ENCODE measurements at regions not wholly inside any gene's neighbourhood (a gene's known extent, or its start where the extent isn't known, plus 50 kb on each side); places are given as distances from the start of the nearest gene placed in this dataset.

DNA sequence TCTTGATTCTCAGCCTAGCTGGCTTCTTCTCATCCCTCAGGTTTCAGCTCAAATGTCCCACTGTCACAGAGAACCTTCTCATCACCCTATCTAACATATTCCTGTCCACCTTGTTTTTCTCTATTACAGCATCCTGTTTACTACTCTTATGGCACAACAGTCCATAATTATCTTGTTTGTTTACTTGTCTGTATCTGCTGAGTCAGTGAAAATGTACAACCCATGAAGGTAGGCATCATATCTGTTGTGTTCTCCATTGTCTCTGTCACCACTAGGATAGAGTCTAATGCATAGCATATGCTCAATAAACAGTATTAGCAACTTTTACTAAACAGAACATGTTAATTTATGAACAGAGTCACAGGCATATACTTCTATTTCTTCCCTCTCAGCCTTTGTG, 261.7 kb downstream of the ETAA1 start:
- TF ChIP-seq, protein P1, sequence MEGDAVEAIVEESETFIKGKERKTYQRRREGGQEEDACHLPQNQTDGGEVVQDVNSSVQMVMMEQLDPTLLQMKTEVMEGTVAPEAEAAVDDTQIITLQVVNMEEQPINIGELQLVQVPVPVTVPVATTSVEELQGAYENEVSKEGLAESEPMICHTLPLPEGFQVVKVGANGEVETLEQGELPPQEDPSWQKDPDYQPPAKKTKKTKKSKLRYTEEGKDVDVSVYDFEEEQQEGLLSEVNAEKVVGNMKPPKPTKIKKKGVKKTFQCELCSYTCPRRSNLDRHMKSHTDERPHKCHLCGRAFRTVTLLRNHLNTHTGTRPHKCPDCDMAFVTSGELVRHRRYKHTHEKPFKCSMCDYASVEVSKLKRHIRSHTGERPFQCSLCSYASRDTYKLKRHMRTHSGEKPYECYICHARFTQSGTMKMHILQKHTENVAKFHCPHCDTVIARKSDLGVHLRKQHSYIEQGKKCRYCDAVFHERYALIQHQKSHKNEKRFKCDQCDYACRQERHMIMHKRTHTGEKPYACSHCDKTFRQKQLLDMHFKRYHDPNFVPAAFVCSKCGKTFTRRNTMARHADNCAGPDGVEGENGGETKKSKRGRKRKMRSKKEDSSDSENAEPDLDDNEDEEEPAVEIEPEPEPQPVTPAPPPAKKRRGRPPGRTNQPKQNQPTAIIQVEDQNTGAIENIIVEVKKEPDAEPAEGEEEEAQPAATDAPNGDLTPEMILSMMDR (IDR thresholded peaks at IDR 0.05; ENCODE audit: extremely low read depth, missing control alignments), result no peak
- DNase-seq (ENCODE audit: low spot score), result no peak

DNA sequence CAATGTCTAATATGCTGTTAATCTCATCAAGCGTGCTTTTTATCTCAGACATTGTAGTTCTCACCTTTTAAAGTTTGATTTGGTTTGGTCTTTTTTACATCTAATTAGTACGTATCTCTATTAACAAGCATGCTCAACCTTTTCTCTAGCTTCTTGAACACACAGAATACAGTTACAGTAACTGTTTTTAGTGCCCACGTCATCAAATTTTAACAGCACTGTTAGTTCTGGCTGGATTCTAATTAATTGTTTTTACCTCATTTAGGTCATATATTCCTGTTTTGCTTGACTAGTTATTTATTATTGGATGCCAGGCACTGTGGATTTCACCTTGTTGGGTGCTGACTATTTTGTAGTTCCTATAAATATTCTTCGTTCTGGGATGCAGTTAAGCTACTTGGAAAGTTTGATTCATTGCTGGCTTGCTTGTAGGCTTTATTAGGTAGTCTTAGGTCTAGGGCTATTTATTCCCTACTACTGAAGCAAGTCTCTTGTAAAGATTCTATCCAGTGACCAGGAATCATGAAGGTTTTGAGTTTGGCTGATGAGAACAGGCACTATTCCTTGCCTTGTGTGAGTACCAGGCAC, 263.0 kb downstream of the ETAA1 start:
- DNase-seq (ENCODE audit: low spot score), result no peak
- TF ChIP-seq, protein P1 (IDR thresholded peaks at IDR 0.05; ENCODE audit: extremely low read depth, missing control alignments), result no peak

DNA sequence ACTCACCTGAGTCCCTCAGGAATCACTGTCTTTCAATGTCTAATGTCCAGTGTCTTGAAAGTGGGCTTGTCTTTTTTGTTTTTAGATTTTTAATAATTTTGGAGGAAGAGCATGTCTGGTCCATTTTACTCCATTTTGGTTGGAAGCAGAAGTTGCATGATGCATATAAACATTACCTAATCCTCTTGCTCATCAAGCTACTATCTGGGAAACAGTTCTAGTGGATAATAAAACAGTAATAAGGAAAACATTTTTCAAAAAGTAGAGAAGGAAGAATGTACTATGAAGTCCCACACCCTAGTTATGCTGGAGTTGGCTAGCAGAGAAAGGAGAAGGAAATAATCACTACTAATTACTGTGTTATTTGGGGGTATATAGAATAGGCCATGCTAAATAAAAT, 263.7 kb downstream of the ETAA1 start:
- TF ChIP-seq, protein P1 (IDR thresholded peaks at IDR 0.05; ENCODE audit: extremely low read depth, missing control alignments), result no peak
- DNase-seq (ENCODE audit: low spot score), result no peak

DNA sequence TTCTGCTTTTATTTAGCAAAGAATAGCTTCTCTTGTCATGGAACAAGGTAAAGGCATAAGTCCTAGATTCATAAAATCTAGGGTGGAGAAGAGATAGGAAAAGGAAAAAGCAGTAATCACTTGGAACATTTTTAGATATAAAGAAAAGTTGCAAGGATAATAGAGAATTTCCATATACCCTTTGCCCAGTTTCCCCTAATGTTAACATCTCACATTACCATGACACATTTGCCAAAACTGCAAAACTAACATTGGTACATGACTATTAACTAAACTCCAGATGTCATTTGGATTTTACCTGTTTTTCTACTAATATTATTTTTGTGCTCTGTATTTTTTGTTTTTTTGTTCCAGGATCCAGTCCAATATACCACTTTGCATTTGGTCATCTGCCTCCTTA, 265.1 kb downstream of the ETAA1 start:
- TF ChIP-seq, protein P1 (IDR thresholded peaks at IDR 0.05; ENCODE audit: extremely low read depth, missing control alignments), result no peak
- no peak for DNase-seq (ENCODE audit: low spot score)

DNA sequence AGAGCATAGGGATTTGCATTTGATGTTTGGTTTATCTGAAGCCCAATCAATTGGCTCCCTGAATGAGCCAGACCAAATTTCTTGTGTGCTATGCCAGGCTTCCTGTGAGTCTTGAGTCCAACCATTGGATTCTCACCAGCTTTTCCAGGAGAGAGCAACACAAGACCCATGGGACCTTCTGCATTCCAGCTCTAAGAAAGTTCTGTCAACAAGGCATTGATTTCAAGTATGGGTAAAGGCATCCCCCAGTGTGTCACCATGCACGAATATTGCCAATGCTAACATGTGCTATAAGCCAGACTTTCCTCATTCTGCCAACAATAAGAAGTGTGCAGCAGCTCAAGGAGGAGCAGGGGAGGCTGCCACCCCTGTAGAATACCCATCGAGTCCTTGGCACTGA, 266.6 kb downstream of the ETAA1 start:
- TF ChIP-seq, protein P1 (IDR thresholded peaks at IDR 0.05; ENCODE audit: extremely low read depth, missing control alignments), result no peak
- DNase-seq (ENCODE audit: low spot score), result no peak

DNA sequence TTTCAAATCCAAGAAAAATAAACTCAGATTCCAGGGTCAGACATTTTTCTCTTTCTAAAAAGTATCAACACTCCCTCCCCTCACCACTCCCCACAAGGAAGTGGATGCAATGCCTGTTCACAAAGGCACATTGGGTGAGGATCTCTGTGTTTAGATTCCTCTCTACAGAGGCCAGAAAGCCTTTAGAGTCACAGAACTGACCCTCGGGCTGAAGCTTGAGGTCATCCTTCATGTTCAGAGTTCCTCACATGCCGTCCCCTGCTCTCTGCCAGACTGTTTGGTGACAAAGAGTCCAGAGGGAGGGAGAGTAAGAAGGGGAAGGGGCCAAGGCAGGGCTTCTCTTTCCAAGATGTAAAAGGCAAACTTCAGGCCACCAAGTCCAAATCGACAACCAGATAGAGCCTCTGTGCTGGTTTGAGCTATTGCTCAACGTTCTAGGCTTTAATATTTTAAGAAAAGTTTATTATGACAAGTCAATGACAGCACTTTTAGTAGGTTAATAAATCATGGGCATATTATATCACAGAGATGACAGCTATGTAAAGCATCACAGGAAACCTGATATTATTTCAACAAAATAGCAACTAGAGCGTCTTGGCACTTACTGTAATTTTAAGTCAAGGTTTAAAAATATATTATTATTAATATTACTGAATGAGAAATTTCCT, 269.4 kb downstream of the ETAA1 start:
- DNase-seq (ENCODE audit: low spot score), result no peak
- TF ChIP-seq, protein P1 (IDR thresholded peaks at IDR 0.05; ENCODE audit: extremely low read depth, missing control alignments), result no peak

DNA sequence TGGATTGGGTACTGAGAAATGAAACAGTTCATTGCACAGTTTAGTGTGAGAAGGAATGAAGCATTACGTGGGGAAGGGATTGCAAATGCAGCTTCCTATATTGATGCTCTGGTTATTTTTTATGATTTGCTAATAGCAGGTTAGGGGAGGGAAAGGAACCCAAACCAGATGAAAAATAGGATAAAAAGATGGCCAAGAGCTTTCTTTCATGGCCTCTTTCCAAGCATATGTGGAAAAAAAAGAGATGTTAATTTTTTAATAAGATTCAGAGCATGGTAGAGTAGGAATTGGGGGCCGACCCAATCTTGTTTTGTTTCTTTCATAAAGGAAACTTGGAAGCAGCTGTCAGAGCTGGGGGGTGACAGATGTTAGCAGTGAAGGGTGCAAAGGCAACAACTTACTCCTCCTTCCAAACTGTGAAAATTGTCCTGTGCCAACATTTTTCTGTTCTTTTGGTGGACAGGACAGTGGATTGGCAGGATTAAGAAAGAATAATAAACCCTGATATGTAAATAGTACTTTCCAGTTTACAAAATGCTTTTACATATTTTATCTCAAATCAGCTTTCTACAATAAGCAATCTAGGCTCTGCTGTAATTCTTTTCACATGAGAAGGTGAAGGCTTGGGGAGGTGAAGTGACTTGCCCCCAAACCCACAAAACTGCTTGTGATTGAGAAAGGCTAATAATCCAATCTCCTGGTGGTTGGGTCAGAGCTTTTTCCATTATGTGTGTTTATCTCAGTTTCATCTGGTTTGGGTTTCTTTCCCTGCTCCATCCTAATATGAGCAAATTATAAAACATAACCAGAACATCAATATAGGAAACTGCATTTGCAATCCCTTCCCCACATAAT, 270.1 kb downstream of the ETAA1 start:
- DNase-seq (ENCODE audit: low spot score), result no peak
- TF ChIP-seq, protein P1 (IDR thresholded peaks at IDR 0.05; ENCODE audit: extremely low read depth, missing control alignments), result no peak

All from GM20000 (cell line).